ENCODE measurements at regions not wholly inside any gene's neighbourhood (a gene's known extent, or its start where the extent isn't known, plus 50 kb on each side); places are given as distances from the start of the nearest gene placed in this dataset.

GRCh38 chr15:93855181-93855826 is 376.1 kb upstream of the MCTP2 start:
- POLR2A ChIA-PET = no interaction called here
- Mint-ChIP-seq H3K4me1 (no peaks in the 10 kb centered on the region), H3K9me3 (no peaks in the 10 kb centered on the region), H3K27ac (no peak overlapping the region), H3K4me3 (no peak overlapping the region), H3K36me3 (no peaks in the 10 kb centered on the region), H3K27me3 (peaks cover 0 to 16% (median 6%) of the 10 kb centered on the region in 5 donors)
- no peak for DNase-seq
- no peak for ATAC-seq

GRCh38 chr15:93854088-93854487 is 377.3 kb upstream of the MCTP2 start:
- Mint-ChIP-seq H3K27ac (no peak overlapping the region), H3K36me3 (no peaks in the 10 kb centered on the region), H3K27me3 (peaks cover 0 to 16% (median 7%) of the 10 kb centered on the region in 5 donors), H3K4me3 (no peak overlapping the region), H3K4me1 (no peaks in the 10 kb centered on the region), H3K9me3 (peaks cover 0 to 2% (median 0%) of the 10 kb centered on the region in 9 donors)
- DNase-seq (no peak), ATAC-seq (no peak)
- POLR2A ChIA-PET = no interaction called here

GRCh38 chr15:93852761-93853160 is 378.6 kb upstream of the MCTP2 start:
- H3K4me3 Mint-ChIP-seq = no peak overlapping the region
- peaks cover 0 to 16% (median 7%) of the 10 kb centered on the region in 5 donors for H3K27me3 Mint-ChIP-seq
- ATAC-seq (no peak), DNase-seq (no peak)
- POLR2A ChIA-PET = no interaction called here
- no peak overlapping the region for H3K27ac Mint-ChIP-seq
- H3K4me1 Mint-ChIP-seq = no peaks in the 10 kb centered on the region
- no peaks in the 10 kb centered on the region for H3K36me3 Mint-ChIP-seq
- peaks cover 0 to 2% (median 0%) of the 10 kb centered on the region in 9 donors for H3K9me3 Mint-ChIP-seq

GRCh38 chr15:93848490-93848889 is 382.9 kb upstream of the MCTP2 start:
- ATAC-seq (no peak), DNase-seq (no peak)
- Mint-ChIP-seq H3K4me3 (no peak overlapping the region), H3K27me3 (peaks cover 0 to 14% (median 9%) of the 10 kb centered on the region in 5 donors), H3K9me3 (peaks cover 0 to 2% (median 0%) of the 10 kb centered on the region in 9 donors), H3K27ac (no peak overlapping the region), H3K4me1 (no peaks in the 10 kb centered on the region), H3K36me3 (no peaks in the 10 kb centered on the region)
- POLR2A ChIA-PET = no interaction called here

GRCh38 chr15:93848076-93848475 is 383.3 kb upstream of the MCTP2 start:
- POLR2A ChIA-PET = no interaction called here
- no peak for ATAC-seq
- H3K27me3 Mint-ChIP-seq = peaks cover 0 to 13% (median 8%) of the 10 kb centered on the region in 5 donors
- no peak overlapping the region for H3K4me3 Mint-ChIP-seq
- H3K9me3 Mint-ChIP-seq = peaks cover 0 to 2% (median 0%) of the 10 kb centered on the region in 9 donors
- no peak for DNase-seq
- H3K4me1 Mint-ChIP-seq = no peaks in the 10 kb centered on the region
- no peak overlapping the region for H3K27ac Mint-ChIP-seq
- H3K36me3 Mint-ChIP-seq = no peaks in the 10 kb centered on the region

GRCh38 chr15:93846148-93846547 is 385.2 kb upstream of the MCTP2 start:
- no peak overlapping the region for H3K27ac Mint-ChIP-seq
- POLR2A ChIA-PET = no interaction called here
- H3K4me1 Mint-ChIP-seq = no peaks in the 10 kb centered on the region
- peaks cover 0 to 13% (median 4%) of the 10 kb centered on the region in 9 donors for H3K9me3 Mint-ChIP-seq
- peaks cover 0 to 15% (median 5%) of the 10 kb centered on the region in 5 donors for H3K27me3 Mint-ChIP-seq
- DNase-seq (no peak), ATAC-seq (no peak)
- no peaks in the 10 kb centered on the region for H3K36me3 Mint-ChIP-seq
- no peak overlapping the region for H3K4me3 Mint-ChIP-seq

- Mint-ChIP-seq H3K27ac (no peak overlapping the region), H3K9me3 (peaks cover 0 to 9% (median 3%) of the 10 kb centered on the region in 9 donors), H3K4me1 (no peaks in the 10 kb centered on the region), H3K4me3 (no peak overlapping the region), H3K27me3 (peaks cover 0 to 3% (median 0%) of the 10 kb centered on the region in 5 donors), H3K36me3 (no peaks in the 10 kb centered on the region)
- no peak for ATAC-seq
- POLR2A ChIA-PET = no interaction called here
- DNase-seq = no peak
Measured at GRCh38 chr15:93837450-93837849, 393.9 kb upstream of the MCTP2 start.

- Mint-ChIP-seq H3K27me3 (peaks cover 0 to 9% (median 2%) of the 10 kb centered on the region in 5 donors), H3K4me3 (no peak overlapping the region), H3K4me1 (no peaks in the 10 kb centered on the region), H3K9me3 (no peaks in the 10 kb centered on the region), H3K36me3 (no peaks in the 10 kb centered on the region), H3K27ac (no peak overlapping the region)
- ATAC-seq = no peak
- DNase-seq = no peak
- POLR2A ChIA-PET = no interaction called here
Measured at GRCh38 chr15:93835344-93835743, 396.0 kb upstream of the MCTP2 start.

GRCh38 chr15:93831641-93832040 is 399.7 kb upstream of the MCTP2 start:
- H3K9me3 Mint-ChIP-seq = no peaks in the 10 kb centered on the region
- DNase-seq (no peak), ATAC-seq (no peak)
- H3K27ac Mint-ChIP-seq = peak overlapping the region in 1 of 10 donors; percentile 57
- no peak overlapping the region for H3K4me3 Mint-ChIP-seq
- no peaks in the 10 kb centered on the region for H3K4me1 Mint-ChIP-seq
- H3K27me3 Mint-ChIP-seq = peaks cover 0 to 9% (median 2%) of the 10 kb centered on the region in 5 donors
- POLR2A ChIA-PET = no interaction called here
- no peaks in the 10 kb centered on the region for H3K36me3 Mint-ChIP-seq

GRCh38 chr15:93830221-93831080 is 400.9 kb upstream of the MCTP2 start:
- ATAC-seq = no peak
- H3K9me3 Mint-ChIP-seq = no peaks in the 10 kb centered on the region
- H3K4me1 Mint-ChIP-seq = no peaks in the 10 kb centered on the region
- DNase-seq = no peak
- no peak overlapping the region for H3K4me3 Mint-ChIP-seq
- H3K27ac Mint-ChIP-seq = no peak overlapping the region
- no peaks in the 10 kb centered on the region for H3K36me3 Mint-ChIP-seq
- H3K27me3 Mint-ChIP-seq = peaks cover 0 to 9% (median 2%) of the 10 kb centered on the region in 5 donors
- POLR2A ChIA-PET = no interaction called here

GRCh38 chr15:93829115-93829870 is 402.1 kb upstream of the MCTP2 start:
- H3K36me3 Mint-ChIP-seq = no peaks in the 10 kb centered on the region
- POLR2A ChIA-PET = interaction anchor here (0.6 kb wide), 1 partner anchor 462 kb away, joined by 3 read pairs; no protein-coding TSS in a partner anchor
- DNase-seq = no peak
- no peaks in the 10 kb centered on the region for H3K9me3 Mint-ChIP-seq
- no peak overlapping the region for H3K27ac Mint-ChIP-seq
- no peak overlapping the region for H3K4me3 Mint-ChIP-seq
- ATAC-seq = no peak
- H3K27me3 Mint-ChIP-seq = peaks cover 0 to 9% (median 2%) of the 10 kb centered on the region in 5 donors
- no peaks in the 10 kb centered on the region for H3K4me1 Mint-ChIP-seq

GRCh38 chr15:93826790-93827189 is 404.6 kb upstream of the MCTP2 start:
- Mint-ChIP-seq H3K27ac (no peak overlapping the region), H3K4me1 (no peaks in the 10 kb centered on the region), H3K4me3 (no peak overlapping the region), H3K36me3 (no peaks in the 10 kb centered on the region), H3K27me3 (peaks cover 0 to 9% (median 2%) of the 10 kb centered on the region in 5 donors), H3K9me3 (no peaks in the 10 kb centered on the region)
- POLR2A ChIA-PET = no interaction called here
- no peak for ATAC-seq
- no peak for DNase-seq

- Mint-ChIP-seq H3K36me3 (no peaks in the 10 kb centered on the region), H3K27me3 (peaks cover 0 to 7% (median 2%) of the 10 kb centered on the region in 5 donors), H3K4me3 (no peak overlapping the region), H3K27ac (no peak overlapping the region), H3K9me3 (no peaks in the 10 kb centered on the region), H3K4me1 (no peaks in the 10 kb centered on the region)
- DNase-seq (no peak), ATAC-seq (no peak)
- POLR2A ChIA-PET = no interaction called here
Measured at GRCh38 chr15:93826293-93826692, 405.1 kb upstream of the MCTP2 start.

All from naive thymus-derived CD8-positive, alpha-beta T cell (primary cell).